ENCODE measurements at regions not wholly inside any gene's neighbourhood (a gene's known extent, or its start where the extent isn't known, plus 50 kb on each side); places are given as distances from the start of the nearest gene placed in this dataset.

- H3K27me3 Mint-ChIP-seq (ENCODE audit: unreplicated experiment): no peaks in the 10 kb centered on the region
- peaks cover 59% of the 10 kb centered on the region for H3K4me1 Mint-ChIP-seq (ENCODE audit: unreplicated experiment)
- no peak for TF ChIP-seq CTCF (IDR thresholded peaks at IDR 0.05)
- no peak overlapping the region for H3K4me3 Mint-ChIP-seq (ENCODE audit: unreplicated experiment)
- H3K36me3 Mint-ChIP-seq (ENCODE audit: unreplicated experiment): no peaks in the 10 kb centered on the region
- H3K27ac Mint-ChIP-seq (ENCODE audit: unreplicated experiment): peak overlapping the region; percentile 43
- DNase-seq (ENCODE audit: extremely low spot score, unreplicated experiment): no peak
- no peaks in the 10 kb centered on the region for H3K9me3 Mint-ChIP-seq (ENCODE audit: unreplicated experiment)
Measured at GRCh38 chr12:93113317-93114006, 184.4 kb upstream of the EEA1 start.

GRCh38 chr12:93115198-93115601, 186.1 kb upstream of the EEA1 start:
- H3K9me3 Mint-ChIP-seq (ENCODE audit: unreplicated experiment): no peaks in the 10 kb centered on the region
- H3K36me3 Mint-ChIP-seq (ENCODE audit: unreplicated experiment): no peaks in the 10 kb centered on the region
- H3K27ac Mint-ChIP-seq (ENCODE audit: unreplicated experiment): peak overlapping the region; percentile 65

GRCh38 chr12:93115646-93116045, 186.6 kb upstream of the EEA1 start:
- H3K4me1 Mint-ChIP-seq (ENCODE audit: unreplicated experiment): peaks cover 44% of the 10 kb centered on the region
- H3K9me3 Mint-ChIP-seq (ENCODE audit: unreplicated experiment): no peaks in the 10 kb centered on the region
- H3K36me3 Mint-ChIP-seq (ENCODE audit: unreplicated experiment): no peaks in the 10 kb centered on the region
- TF ChIP-seq CTCF (IDR thresholded peaks at IDR 0.05): no peak
- no peak for DNase-seq (ENCODE audit: extremely low spot score, unreplicated experiment)
- H3K27ac Mint-ChIP-seq (ENCODE audit: unreplicated experiment): peak overlapping the region; percentile 65
- peak overlapping the region; percentile 42 for H3K4me3 Mint-ChIP-seq (ENCODE audit: unreplicated experiment)
- H3K27me3 Mint-ChIP-seq (ENCODE audit: unreplicated experiment): no peaks in the 10 kb centered on the region

More at GRCh38 chr12:93115198-93115601, 186.1 kb upstream of the EEA1 start:
- no peaks in the 10 kb centered on the region for H3K27me3 Mint-ChIP-seq (ENCODE audit: unreplicated experiment)
- no peak for DNase-seq (ENCODE audit: extremely low spot score, unreplicated experiment)
- no peak for TF ChIP-seq CTCF (IDR thresholded peaks at IDR 0.05)
- H3K4me1 Mint-ChIP-seq (ENCODE audit: unreplicated experiment): peaks cover 44% of the 10 kb centered on the region
- H3K4me3 Mint-ChIP-seq (ENCODE audit: unreplicated experiment): no peak overlapping the region

GRCh38 chr12:93116632-93117031, 187.5 kb upstream of the EEA1 start:
- TF ChIP-seq CTCF (IDR thresholded peaks at IDR 0.05): no peak
- H3K4me3 Mint-ChIP-seq (ENCODE audit: unreplicated experiment): no peak overlapping the region
- no peak overlapping the region for H3K27ac Mint-ChIP-seq (ENCODE audit: unreplicated experiment)
- peaks cover 36% of the 10 kb centered on the region for H3K4me1 Mint-ChIP-seq (ENCODE audit: unreplicated experiment)
- H3K9me3 Mint-ChIP-seq (ENCODE audit: unreplicated experiment): no peaks in the 10 kb centered on the region
- no peak for DNase-seq (ENCODE audit: extremely low spot score, unreplicated experiment)
- H3K27me3 Mint-ChIP-seq (ENCODE audit: unreplicated experiment): no peaks in the 10 kb centered on the region
- no peaks in the 10 kb centered on the region for H3K36me3 Mint-ChIP-seq (ENCODE audit: unreplicated experiment)

GRCh38 chr12:93121729-93122488, 192.8 kb upstream of the EEA1 start:
- H3K27ac Mint-ChIP-seq (ENCODE audit: unreplicated experiment): no peak overlapping the region
- H3K4me1 Mint-ChIP-seq (ENCODE audit: unreplicated experiment): peaks cover 11% of the 10 kb centered on the region
- DNase-seq (ENCODE audit: extremely low spot score, unreplicated experiment): no peak
- H3K4me3 Mint-ChIP-seq (ENCODE audit: unreplicated experiment): no peak overlapping the region
- no peak for TF ChIP-seq CTCF (IDR thresholded peaks at IDR 0.05)
- no peaks in the 10 kb centered on the region for H3K9me3 Mint-ChIP-seq (ENCODE audit: unreplicated experiment)
- no peaks in the 10 kb centered on the region for H3K27me3 Mint-ChIP-seq (ENCODE audit: unreplicated experiment)
- H3K36me3 Mint-ChIP-seq (ENCODE audit: unreplicated experiment): no peaks in the 10 kb centered on the region
